HEK293 (cell line): ENCODE measurements at regions not wholly inside any gene's neighbourhood (a gene's known extent, or its start where the extent isn't known, plus 50 kb on each side); places are given as distances from the start of the nearest gene placed in this dataset.

Experiments used
- CTCF ChIA-PET: fragments of 350-600 bp; formaldehyde crosslinking; extraction: SDS; loops from one replicate; lab custom pipeline; 2021; ENCODE audit warnings: antibody characterized with exemption; lab: Yijun Ruan, JAX
- POLR2A ChIA-PET: fragments of 300-600 bp; formaldehyde crosslinking; extraction: SDS; loops from one replicate; lab custom pipeline; 2020; ENCODE audit warnings: antibody characterized with exemption, inconsistent platforms; lab: Yijun Ruan, JAX
- H3K27ac ChIP-seq: fragments of 200-500 bp; sonication (Bioruptor generic); 2 replicates; pipeline ENCODE4 v1.5.1; 2014; ENCODE audit warnings: low read depth, low read length, control low read depth, inconsistent platforms; ENCODE audit errors: extremely low read depth
- H3K36me3 ChIP-seq, 2 experiments: fragments of 200-500 bp in 1 of 2; sonication (Bioruptor generic) in 1 of 2; 1 replicate in 1 of 2; 2 replicates in 1 of 2; pipeline ENCODE4 v1.5.1; 2014 to 2017; ENCODE audit warnings: inconsistent platforms in 2 of 2, low read length in 2 of 2; ENCODE audit not compliant: control insufficient read depth in 2 of 2, insufficient read depth in 1 of 2
- H3K4me1 ChIP-seq: fragments of 200-500 bp; sonication (Bioruptor generic); 2 replicates; pipeline ENCODE4 v1.5.1; 2014; ENCODE audit warnings: mild to moderate bottlenecking, low read length, inconsistent platforms; ENCODE audit not compliant: control insufficient read depth, insufficient read depth
- H3K4me3 ChIP-seq: 2 replicates; pipeline ENCODE4 v1.5.1; 2011; ENCODE audit warnings: low read depth, mild to moderate bottlenecking, control low read depth, low read length, moderate library complexity
- H3K9me3 ChIP-seq: fragments of 200-500 bp; sonication (Bioruptor generic); 2 replicates; pipeline ENCODE4 v1.5.1; 2014; ENCODE audit warnings: low read depth, low read length, inconsistent platforms; ENCODE audit not compliant: control insufficient read depth, insufficient read depth
- EGR2 ChIP-seq: fragments of 450-650 bp; formaldehyde crosslinking; IDR thresholded peaks from 2 replicates; pipeline ENCODE4 v1.5.1; 2016; ENCODE audit warnings: low read depth, missing biosample characterization, missing genetic modification characterization
- SP2 ChIP-seq: fragments of 450-650 bp; formaldehyde crosslinking; IDR thresholded peaks from 2 replicates; pipeline ENCODE4 v1.5.1; 2016; ENCODE audit warnings: missing biosample characterization, missing genetic modification characterization
- ZBTB1 ChIP-seq: fragments of 450-650 bp; formaldehyde crosslinking; IDR thresholded peaks from 2 replicates; pipeline ENCODE4 v1.5.1; 2016; ENCODE audit warnings: missing biosample characterization, missing genetic modification characterization
- ZBTB17 ChIP-seq: fragments of 450-650 bp; formaldehyde crosslinking; IDR thresholded peaks from 2 replicates; pipeline ENCODE4 v1.5.1; 2016; ENCODE audit warnings: missing biosample characterization, missing genetic modification characterization
- ZBTB21 ChIP-seq: fragments of 450-650 bp; formaldehyde crosslinking; IDR thresholded peaks from 2 replicates; pipeline ENCODE4 v1.5.1; 2017; ENCODE audit warnings: missing biosample characterization, missing genetic modification characterization
- ZIC2 ChIP-seq: fragments of 450-650 bp; formaldehyde crosslinking; IDR thresholded peaks from 2 replicates; pipeline ENCODE4 v1.5.1; 2016; ENCODE audit warnings: missing biosample characterization, missing genetic modification characterization
- ZNF10 ChIP-seq: fragments of 450-650 bp; formaldehyde crosslinking; IDR thresholded peaks from 2 replicates; pipeline ENCODE4 v1.5.1; 2017; ENCODE audit warnings: missing biosample characterization, missing genetic modification characterization
- ZNF121 ChIP-seq: fragments of 450-650 bp; formaldehyde crosslinking; IDR thresholded peaks from 2 replicates; pipeline ENCODE4 v1.5.1; 2016; ENCODE audit warnings: missing biosample characterization, missing genetic modification characterization
- ZNF140 ChIP-seq: fragments of 450-650 bp; formaldehyde crosslinking; IDR thresholded peaks from 2 replicates; pipeline ENCODE4 v1.5.1; 2016; ENCODE audit warnings: missing biosample characterization, missing genetic modification characterization
- ZNF169 ChIP-seq: fragments of 450-650 bp; formaldehyde crosslinking; IDR thresholded peaks from 2 replicates; pipeline ENCODE4 v1.5.1; 2016; ENCODE audit warnings: missing biosample characterization, missing genetic modification characterization
- ZNF184 ChIP-seq: fragments of 450-650 bp; IDR thresholded peaks from 2 replicates; pipeline ENCODE4 v1.5.1; 2018; ENCODE audit warnings: missing biosample characterization, mild to moderate bottlenecking, missing genetic modification characterization
- ZNF214 ChIP-seq: fragments of 450-650 bp; formaldehyde crosslinking; IDR thresholded peaks from 2 replicates; pipeline ENCODE4 v1.5.1; 2017; ENCODE audit warnings: missing biosample characterization, mild to moderate bottlenecking, missing genetic modification characterization, borderline replicate concordance
- ZNF248 ChIP-seq: fragments of 450-650 bp; formaldehyde crosslinking; IDR thresholded peaks from 2 replicates; pipeline ENCODE4 v1.5.1; 2017; ENCODE audit warnings: missing biosample characterization, missing genetic modification characterization
- ZNF280C ChIP-seq: fragments of 450-650 bp; formaldehyde crosslinking; IDR thresholded peaks from 2 replicates; pipeline ENCODE4 v1.5.1; 2016; ENCODE audit warnings: missing biosample characterization, missing genetic modification characterization
- ZNF366 ChIP-seq: fragments of 450-650 bp; formaldehyde crosslinking; conservative IDR thresholded peaks from 2 replicates; pipeline ENCODE4 v1.5.1; 2016; ENCODE audit warnings: missing biosample characterization, missing genetic modification characterization
- ZNF423 ChIP-seq: fragments of 450-650 bp; formaldehyde crosslinking; IDR thresholded peaks from 2 replicates; pipeline ENCODE4 v1.5.1; 2016; ENCODE audit warnings: missing biosample characterization, missing genetic modification characterization
- ZNF501 ChIP-seq: fragments of 450-650 bp; formaldehyde crosslinking; IDR thresholded peaks from 2 replicates; pipeline ENCODE4 v1.5.1; 2016; ENCODE audit warnings: missing biosample characterization, missing genetic modification characterization
- ZNF600 ChIP-seq: fragments of 450-650 bp; formaldehyde crosslinking; IDR thresholded peaks from 2 replicates; pipeline ENCODE4 v1.5.1; 2016; ENCODE audit warnings: missing biosample characterization, missing genetic modification characterization
- ZNF639 ChIP-seq: fragments of 450-650 bp; formaldehyde crosslinking; IDR thresholded peaks from 2 replicates; pipeline ENCODE4 v1.5.1; 2016; ENCODE audit warnings: missing biosample characterization, missing genetic modification characterization
- ZNF654 ChIP-seq: fragments of 450-650 bp; formaldehyde crosslinking; IDR thresholded peaks from 2 replicates; pipeline ENCODE4 v1.5.1; 2016; ENCODE audit warnings: low read depth, missing biosample characterization, missing genetic modification characterization
- ZNF664 ChIP-seq: fragments of 450-650 bp; formaldehyde crosslinking; IDR thresholded peaks from 2 replicates; pipeline ENCODE4 v1.5.1; 2016; ENCODE audit warnings: missing biosample characterization, missing genetic modification characterization
- ZNF747 ChIP-seq: fragments of 450-650 bp; formaldehyde crosslinking; IDR thresholded peaks from 2 replicates; pipeline ENCODE4 v1.5.1; 2016; ENCODE audit warnings: missing biosample characterization, missing genetic modification characterization
- ZSCAN16 ChIP-seq: fragments of 450-650 bp; formaldehyde crosslinking; IDR thresholded peaks from 2 replicates; pipeline ENCODE4 v1.5.1; 2016; ENCODE audit warnings: missing biosample characterization, missing genetic modification characterization
- ZSCAN23 ChIP-seq: fragments of 450-650 bp; formaldehyde crosslinking; IDR thresholded peaks from 2 replicates; pipeline ENCODE4 v1.5.1; 2016; ENCODE audit warnings: missing biosample characterization, missing genetic modification characterization
- TF ChIP-seq, protein P1 (sequence below): fragments of 450-650 bp; formaldehyde crosslinking; IDR thresholded peaks from 2 replicates; pipeline ENCODE4 v1.5.1; 2016; ENCODE audit warnings: missing biosample characterization, missing genetic modification characterization
- TF ChIP-seq, protein P2 (sequence below): fragments of 450-650 bp; formaldehyde crosslinking; IDR thresholded peaks from 2 replicates; pipeline ENCODE4 v1.5.1; 2016; ENCODE audit warnings: missing biosample characterization, missing genetic modification characterization
- TF ChIP-seq, protein P3 (sequence below): fragments of 450-650 bp; formaldehyde crosslinking; IDR thresholded peaks from 2 replicates; pipeline ENCODE4 v1.5.1; 2017; ENCODE audit warnings: missing biosample characterization, missing genetic modification characterization
- TF ChIP-seq, protein P4 (sequence below): fragments of 450-650 bp; formaldehyde crosslinking; IDR thresholded peaks from 2 replicates; pipeline ENCODE4 v1.5.1; 2017; ENCODE audit warnings: missing biosample characterization, missing genetic modification characterization

GRCh38 chr6:140462076-140462452 is 1087.6 kb upstream of the CITED2 start:
- POLR2A ChIA-PET: no interaction called here
- Histone ChIP-seq H3K36me3 (no peaks in the 10 kb centered on the region), H3K4me1 (no peaks in the 10 kb centered on the region), H3K27ac (no peak overlapping the region), H3K9me3 (no peaks in the 10 kb centered on the region), H3K4me3 (no peak overlapping the region)
- TF ChIP-seq SP2 (tag by site-specific recombination) (no peak), ZNF184 (no peak), ZNF280C (no peak), ZNF501 (tag by site-specific recombination) (no peak), ZBTB17 (tag by site-specific recombination) (no peak), ZBTB21 (tag by site-specific recombination) (no peak), ZNF121 (tag by site-specific recombination) (no peak), ZNF10 (tag by site-specific recombination) (no peak), ZNF600 (tag by site-specific recombination) (no peak), ZNF140 (tag by site-specific recombination) (no peak), ZNF654 (tag by site-specific recombination) (no peak), EGR2 (no peak), ZNF423 (tag by site-specific recombination) (no peak), ZNF169 (tag by site-specific recombination) (no peak)
- TF ChIP-seq, protein P1, sequence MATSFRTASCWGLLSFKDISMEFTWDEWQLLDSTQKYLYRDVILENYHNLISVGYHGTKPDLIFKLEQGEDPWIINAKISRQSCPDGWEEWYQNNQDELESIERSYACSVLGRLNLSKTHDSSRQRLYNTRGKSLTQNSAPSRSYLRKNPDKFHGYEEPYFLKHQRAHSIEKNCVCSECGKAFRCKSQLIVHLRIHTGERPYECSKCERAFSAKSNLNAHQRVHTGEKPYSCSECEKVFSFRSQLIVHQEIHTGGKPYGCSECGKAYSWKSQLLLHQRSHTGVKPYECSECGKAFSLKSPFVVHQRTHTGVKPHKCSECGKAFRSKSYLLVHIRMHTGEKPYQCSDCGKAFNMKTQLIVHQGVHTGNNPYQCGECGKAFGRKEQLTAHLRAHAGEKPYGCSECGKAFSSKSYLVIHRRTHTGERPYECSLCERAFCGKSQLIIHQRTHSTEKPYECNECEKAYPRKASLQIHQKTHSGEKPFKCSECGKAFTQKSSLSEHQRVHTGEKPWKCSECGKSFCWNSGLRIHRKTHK (tag by site-specific recombination): no peak
- CTCF ChIA-PET: no interaction called here

DNA sequence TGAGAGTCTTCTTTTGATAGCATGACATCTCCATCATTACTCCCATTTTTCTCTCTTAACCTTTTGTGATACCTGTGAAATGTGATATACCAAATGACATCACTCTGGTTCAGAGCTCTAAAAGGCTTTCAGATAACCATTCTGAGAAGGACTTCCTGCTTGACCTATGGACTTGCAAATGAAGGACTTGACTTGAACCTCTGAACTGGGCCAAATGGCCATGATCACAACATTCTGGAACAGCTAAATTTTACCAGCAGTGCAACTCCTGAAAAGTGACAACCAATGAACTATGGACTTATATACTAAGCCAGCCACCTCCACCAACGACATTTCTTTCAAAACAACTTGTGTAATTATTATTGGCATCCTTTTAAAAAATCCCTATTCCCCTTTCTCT is 1085.8 kb upstream of the CITED2 start:
- POLR2A ChIA-PET: no interaction called here
- H3K4me1 ChIP-seq: no peaks in the 10 kb centered on the region
- H3K9me3 ChIP-seq: no peaks in the 10 kb centered on the region
- H3K4me3 ChIP-seq: no peak overlapping the region
- CTCF ChIA-PET: no interaction called here
- H3K36me3 ChIP-seq: no peaks in the 10 kb centered on the region
- H3K27ac ChIP-seq: no peak overlapping the region
- TF ChIP-seq ZBTB1 (tag by site-specific recombination) (no peak), ZNF664 (tag by site-specific recombination) (no peak), ZSCAN16 (tag by site-specific recombination) (no peak), ZNF248 (tag by site-specific recombination) (no peak), ZIC2 (tag by site-specific recombination) (no peak), ZNF747 (tag by site-specific recombination) (no peak), ZNF639 (no peak), ZNF214 (tag by site-specific recombination) (no peak), ZSCAN23 (no peak), ZNF366 (tag by site-specific recombination) (no peak)
- TF ChIP-seq, protein P2, sequence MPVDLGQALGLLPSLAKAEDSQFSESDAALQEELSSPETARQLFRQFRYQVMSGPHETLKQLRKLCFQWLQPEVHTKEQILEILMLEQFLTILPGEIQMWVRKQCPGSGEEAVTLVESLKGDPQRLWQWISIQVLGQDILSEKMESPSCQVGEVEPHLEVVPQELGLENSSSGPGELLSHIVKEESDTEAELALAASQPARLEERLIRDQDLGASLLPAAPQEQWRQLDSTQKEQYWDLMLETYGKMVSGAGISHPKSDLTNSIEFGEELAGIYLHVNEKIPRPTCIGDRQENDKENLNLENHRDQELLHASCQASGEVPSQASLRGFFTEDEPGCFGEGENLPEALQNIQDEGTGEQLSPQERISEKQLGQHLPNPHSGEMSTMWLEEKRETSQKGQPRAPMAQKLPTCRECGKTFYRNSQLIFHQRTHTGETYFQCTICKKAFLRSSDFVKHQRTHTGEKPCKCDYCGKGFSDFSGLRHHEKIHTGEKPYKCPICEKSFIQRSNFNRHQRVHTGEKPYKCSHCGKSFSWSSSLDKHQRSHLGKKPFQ (tag by site-specific recombination): no peak
- TF ChIP-seq, protein P3, sequence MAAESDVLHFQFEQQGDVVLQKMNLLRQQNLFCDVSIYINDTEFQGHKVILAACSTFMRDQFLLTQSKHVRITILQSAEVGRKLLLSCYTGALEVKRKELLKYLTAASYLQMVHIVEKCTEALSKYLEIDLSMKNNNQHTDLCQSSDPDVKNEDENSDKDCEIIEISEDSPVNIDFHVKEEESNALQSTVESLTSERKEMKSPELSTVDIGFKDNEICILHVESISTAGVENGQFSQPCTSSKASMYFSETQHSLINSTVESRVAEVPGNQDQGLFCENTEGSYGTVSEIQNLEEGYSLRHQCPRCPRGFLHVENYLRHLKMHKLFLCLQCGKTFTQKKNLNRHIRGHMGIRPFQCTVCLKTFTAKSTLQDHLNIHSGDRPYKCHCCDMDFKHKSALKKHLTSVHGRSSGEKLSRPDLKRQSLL (tag by site-specific recombination): no peak
- TF ChIP-seq, protein P4, sequence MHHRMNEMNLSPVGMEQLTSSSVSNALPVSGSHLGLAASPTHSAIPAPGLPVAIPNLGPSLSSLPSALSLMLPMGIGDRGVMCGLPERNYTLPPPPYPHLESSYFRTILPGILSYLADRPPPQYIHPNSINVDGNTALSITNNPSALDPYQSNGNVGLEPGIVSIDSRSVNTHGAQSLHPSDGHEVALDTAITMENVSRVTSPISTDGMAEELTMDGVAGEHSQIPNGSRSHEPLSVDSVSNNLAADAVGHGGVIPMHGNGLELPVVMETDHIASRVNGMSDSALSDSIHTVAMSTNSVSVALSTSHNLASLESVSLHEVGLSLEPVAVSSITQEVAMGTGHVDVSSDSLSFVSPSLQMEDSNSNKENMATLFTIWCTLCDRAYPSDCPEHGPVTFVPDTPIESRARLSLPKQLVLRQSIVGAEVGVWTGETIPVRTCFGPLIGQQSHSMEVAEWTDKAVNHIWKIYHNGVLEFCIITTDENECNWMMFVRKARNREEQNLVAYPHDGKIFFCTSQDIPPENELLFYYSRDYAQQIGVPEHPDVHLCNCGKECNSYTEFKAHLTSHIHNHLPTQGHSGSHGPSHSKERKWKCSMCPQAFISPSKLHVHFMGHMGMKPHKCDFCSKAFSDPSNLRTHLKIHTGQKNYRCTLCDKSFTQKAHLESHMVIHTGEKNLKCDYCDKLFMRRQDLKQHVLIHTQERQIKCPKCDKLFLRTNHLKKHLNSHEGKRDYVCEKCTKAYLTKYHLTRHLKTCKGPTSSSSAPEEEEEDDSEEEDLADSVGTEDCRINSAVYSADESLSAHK (tag by site-specific recombination): no peak
